ENCODE measurements at regions not wholly inside any gene's neighbourhood (a gene's known extent, or its start where the extent isn't known, plus 50 kb on each side); places are given as distances from the start of the nearest gene placed in this dataset.
"Not testable (repeated sequence)": the region's sequence is repeated elsewhere in the genome, so short reads cannot be mapped to it uniquely, and the experiment has no call there.

DNA sequence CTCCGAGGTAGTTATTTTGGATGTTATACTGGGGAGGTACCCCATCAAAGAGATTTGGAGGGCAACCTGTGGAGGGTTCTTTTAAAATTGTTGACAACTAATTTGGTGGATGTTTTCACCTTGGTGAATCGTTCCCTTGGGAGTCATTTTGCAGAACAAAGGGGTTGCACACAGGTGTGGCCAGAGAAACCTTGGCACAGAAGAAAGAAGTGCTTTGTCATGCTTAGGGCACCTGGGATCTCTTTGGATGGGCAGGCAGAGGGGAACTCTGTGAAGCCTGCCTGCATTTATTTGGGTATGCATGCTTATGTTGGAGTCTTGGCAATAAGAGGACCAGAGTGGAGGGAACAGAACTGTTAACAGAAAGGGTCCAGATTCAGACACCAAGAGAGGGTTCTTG is 376.4 kb upstream of the AMELY start:
- peak overlapping the region; percentile 58 for H3K4me3 Mint-ChIP-seq
- H3K27me3 Mint-ChIP-seq (ENCODE audit: low read depth); H3K9me3 Mint-ChIP-seq: not testable (repeated sequence)
- H3K27ac Mint-ChIP-seq, result peak overlapping the region; percentile 85
- peaks cover 37% of the 10 kb centered on the region for H3K36me3 Mint-ChIP-seq (ENCODE audit: low read depth)
- H3K4me1 Mint-ChIP-seq (ENCODE audit: low read depth), result peaks cover 57% of the 10 kb centered on the region

DNA sequence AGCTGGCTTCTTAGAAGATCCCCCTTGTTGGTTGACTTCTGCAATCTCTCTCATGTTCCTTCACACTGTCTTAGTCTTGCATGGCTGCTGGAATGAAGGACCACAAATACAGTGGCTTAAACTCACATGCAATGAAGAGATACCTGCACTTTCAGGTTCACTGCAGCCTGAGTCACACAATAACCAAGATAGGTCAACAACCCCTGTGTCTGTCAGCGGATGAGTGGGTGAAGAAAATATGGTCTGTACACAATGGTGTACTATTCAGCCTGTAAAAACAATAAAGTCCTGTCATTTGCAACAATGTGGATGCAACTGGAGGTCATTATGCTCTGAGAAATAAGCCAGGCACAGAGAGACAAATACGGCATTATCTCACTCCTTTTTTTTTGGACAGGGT is 373.8 kb upstream of the AMELY start:
- Mint-ChIP-seq H3K27ac (peak overlapping the region; percentile 15), H3K36me3 (ENCODE audit: low read depth) (peaks cover 34% of the 10 kb centered on the region), H3K4me3 (no peak overlapping the region), H3K27me3 (ENCODE audit: low read depth) (no peaks in the 10 kb centered on the region), H3K9me3 (no peaks in the 10 kb centered on the region), H3K4me1 (ENCODE audit: low read depth) (peaks cover 49% of the 10 kb centered on the region)

- H3K4me3 Mint-ChIP-seq, result peak overlapping the region; percentile 72
- no peaks in the 10 kb centered on the region for H3K9me3 Mint-ChIP-seq
- H3K27me3 Mint-ChIP-seq (ENCODE audit: low read depth), result no peaks in the 10 kb centered on the region
- H3K27ac Mint-ChIP-seq, result peak overlapping the region; percentile 84
- H3K36me3 Mint-ChIP-seq (ENCODE audit: low read depth), result peaks cover 40% of the 10 kb centered on the region
- peaks cover 51% of the 10 kb centered on the region for H3K4me1 Mint-ChIP-seq (ENCODE audit: low read depth)
Measured at GRCh38 chrY:7283001-7283400, 371.4 kb upstream of the AMELY start.

DNA sequence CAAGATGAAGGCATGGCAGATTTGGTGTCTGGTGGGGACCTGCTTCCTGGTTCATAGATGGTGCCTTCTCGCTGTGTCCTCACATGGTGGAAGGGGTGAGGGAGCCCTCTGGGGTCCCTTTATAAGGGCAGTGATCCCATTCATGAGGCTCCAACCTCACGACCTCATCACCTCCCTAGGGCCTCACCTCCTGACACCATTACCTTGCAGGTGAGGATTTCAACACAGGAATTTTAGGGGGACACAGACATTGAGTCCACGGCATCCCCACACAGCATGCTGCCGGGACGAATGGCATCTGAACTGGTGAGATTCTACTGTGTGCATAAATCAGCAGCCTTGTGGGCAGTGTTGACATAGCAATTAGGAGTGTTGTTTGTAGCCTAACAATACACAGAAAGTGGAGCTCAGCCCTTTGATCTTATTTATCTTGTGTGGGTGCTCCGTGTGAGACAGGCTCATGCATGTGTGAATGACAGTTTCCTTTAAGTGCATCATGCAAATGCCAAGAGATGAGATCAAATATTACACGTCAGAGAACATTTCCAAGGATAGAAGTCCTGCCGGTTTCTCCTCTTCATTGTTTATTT is 368.7 kb upstream of the AMELY start:
- peaks cover 38% of the 10 kb centered on the region for H3K36me3 Mint-ChIP-seq (ENCODE audit: low read depth)

GRCh38 chrY:7275751-7276150 is 364.2 kb upstream of the AMELY start:
- Mint-ChIP-seq H3K27ac (peak overlapping the region; percentile 94), H3K4me1 (ENCODE audit: low read depth) (peaks cover 27% of the 10 kb centered on the region), H3K4me3 (peak overlapping the region; percentile 99), H3K9me3 (no peaks in the 10 kb centered on the region), H3K27me3 (ENCODE audit: low read depth) (no peaks in the 10 kb centered on the region), H3K36me3 (ENCODE audit: low read depth) (peaks cover 30% of the 10 kb centered on the region)

More for the DNA sequence above, 368.7 kb upstream of the AMELY start:
- Mint-ChIP-seq H3K4me1 (ENCODE audit: low read depth) (peaks cover 40% of the 10 kb centered on the region), H3K4me3 (peak overlapping the region; percentile 82), H3K27ac (peak overlapping the region; percentile 90)
- H3K9me3 Mint-ChIP-seq; H3K27me3 Mint-ChIP-seq (ENCODE audit: low read depth): not testable (repeated sequence)

DNA sequence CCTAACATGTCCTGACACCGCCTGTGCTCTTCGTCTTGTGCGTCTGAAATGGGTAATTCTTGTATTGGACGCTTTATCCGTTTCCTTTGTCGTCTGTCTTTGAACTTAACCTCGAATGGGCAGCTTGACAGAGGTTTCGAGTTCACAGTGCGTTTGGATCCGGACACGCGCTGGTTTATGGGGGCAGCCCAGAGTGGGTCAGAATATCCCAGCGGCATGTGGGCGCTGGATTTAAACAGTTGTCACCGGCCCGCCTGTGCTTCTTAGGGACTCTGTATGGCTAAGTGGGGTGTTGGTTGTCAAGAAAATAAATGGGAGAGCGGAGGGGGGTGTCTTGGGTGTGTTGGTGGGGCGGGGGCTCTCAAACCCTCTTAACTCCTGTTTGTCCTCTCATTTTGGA is 363.5 kb upstream of the AMELY start:
- H3K27me3 Mint-ChIP-seq (ENCODE audit: low read depth), result no peaks in the 10 kb centered on the region
- peaks cover 24% of the 10 kb centered on the region for H3K4me1 Mint-ChIP-seq (ENCODE audit: low read depth)
- peak overlapping the region; percentile 94 for H3K27ac Mint-ChIP-seq
- peaks cover 30% of the 10 kb centered on the region for H3K36me3 Mint-ChIP-seq (ENCODE audit: low read depth)
- no peaks in the 10 kb centered on the region for H3K9me3 Mint-ChIP-seq
- H3K4me3 Mint-ChIP-seq, result peak overlapping the region; percentile 99

DNA sequence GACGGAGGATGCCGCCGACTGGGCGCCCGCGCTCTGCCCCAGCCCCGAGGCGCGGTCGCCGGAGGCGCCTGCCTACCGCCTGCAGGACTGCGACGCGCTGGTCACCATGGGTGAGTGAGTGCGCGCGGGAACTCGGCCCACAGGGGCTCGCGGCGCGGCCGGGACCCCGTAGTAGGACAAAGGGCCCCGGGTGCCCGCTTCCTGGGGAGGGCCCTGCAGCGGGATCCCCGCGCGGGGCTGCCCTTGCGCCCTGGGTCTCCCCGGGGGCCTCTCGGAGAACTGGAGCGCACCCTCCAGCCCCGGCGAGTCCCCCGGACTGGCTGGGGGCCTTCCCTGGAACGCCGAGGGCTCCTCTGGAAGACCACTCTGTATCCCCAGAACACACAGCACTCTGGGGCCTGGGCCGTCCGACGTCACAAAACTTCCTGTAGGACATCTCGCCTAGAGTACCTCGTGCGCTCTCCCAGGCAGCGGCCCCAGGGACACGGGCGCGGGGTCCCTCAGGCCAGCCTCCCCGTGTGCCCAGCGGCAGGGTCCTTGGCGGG is 362.9 kb upstream of the AMELY start:
- H3K4me3 Mint-ChIP-seq, result peak overlapping the region; percentile 99
- peaks cover 19% of the 10 kb centered on the region for H3K4me1 Mint-ChIP-seq (ENCODE audit: low read depth)
- no peaks in the 10 kb centered on the region for H3K9me3 Mint-ChIP-seq
- peaks cover 26% of the 10 kb centered on the region for H3K36me3 Mint-ChIP-seq (ENCODE audit: low read depth)
- no peaks in the 10 kb centered on the region for H3K27me3 Mint-ChIP-seq (ENCODE audit: low read depth)
- H3K27ac Mint-ChIP-seq, result peak overlapping the region; percentile 94

- peaks cover 11% of the 10 kb centered on the region for H3K4me1 Mint-ChIP-seq (ENCODE audit: low read depth)
- H3K36me3 Mint-ChIP-seq (ENCODE audit: low read depth), result peaks cover 20% of the 10 kb centered on the region
- peak overlapping the region; percentile 95 for H3K27ac Mint-ChIP-seq
- H3K27me3 Mint-ChIP-seq (ENCODE audit: low read depth), result no peaks in the 10 kb centered on the region
- H3K4me3 Mint-ChIP-seq, result peak overlapping the region; percentile 95
- H3K9me3 Mint-ChIP-seq, result no peaks in the 10 kb centered on the region
Measured at GRCh38 chrY:7273587-7274203, 362.1 kb upstream of the AMELY start.

DNA sequence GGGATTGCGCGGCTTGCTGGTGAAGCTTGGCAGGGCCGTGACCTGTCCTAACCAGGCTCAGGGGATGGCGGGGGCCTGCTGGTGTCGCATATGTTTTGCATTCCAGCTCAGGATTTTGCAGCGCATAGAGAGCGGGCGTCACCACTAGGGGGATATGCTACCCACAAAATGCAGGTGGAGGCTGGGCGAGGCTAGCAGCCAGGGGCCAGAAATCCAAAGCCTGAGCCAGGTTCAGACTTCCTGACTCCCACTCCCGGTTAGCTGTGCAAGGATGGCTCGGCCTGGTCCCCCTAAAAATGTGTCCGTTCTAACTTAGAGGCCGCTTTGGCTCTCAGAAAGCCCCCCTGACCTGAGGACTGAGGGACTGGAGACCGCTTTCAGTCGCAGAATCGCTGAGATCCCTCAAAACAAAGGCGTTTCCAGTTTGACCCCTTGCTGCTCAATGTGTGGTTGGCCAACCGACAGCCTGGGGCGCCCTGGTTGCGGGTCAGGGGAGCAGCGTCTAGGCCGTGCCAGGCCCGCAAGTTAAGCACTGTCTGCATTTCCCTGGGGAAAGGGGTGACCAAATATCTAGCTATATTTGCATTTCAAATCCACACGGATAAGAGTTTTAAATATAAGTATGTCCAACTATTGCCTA is 361.1 kb upstream of the AMELY start:
- H3K27ac Mint-ChIP-seq, result peak overlapping the region; percentile 95
- H3K36me3 Mint-ChIP-seq (ENCODE audit: low read depth), result peaks cover 19% of the 10 kb centered on the region
- H3K4me3 Mint-ChIP-seq, result peak overlapping the region; percentile 95
- H3K9me3 Mint-ChIP-seq, result no peaks in the 10 kb centered on the region
- H3K27me3 Mint-ChIP-seq (ENCODE audit: low read depth), result no peaks in the 10 kb centered on the region
- peaks cover 13% of the 10 kb centered on the region for H3K4me1 Mint-ChIP-seq (ENCODE audit: low read depth)

- Mint-ChIP-seq H3K27me3 (ENCODE audit: low read depth) (peaks cover 3% of the 10 kb centered on the region), H3K4me3 (no peak overlapping the region), H3K9me3 (no peaks in the 10 kb centered on the region), H3K36me3 (ENCODE audit: low read depth) (no peaks in the 10 kb centered on the region), H3K4me1 (ENCODE audit: low read depth) (peaks cover 9% of the 10 kb centered on the region), H3K27ac (no peak overlapping the region)
Measured at GRCh38 chrY:7263773-7264172, 352.2 kb upstream of the AMELY start.

- no peak overlapping the region for H3K27ac Mint-ChIP-seq
- H3K4me1 Mint-ChIP-seq (ENCODE audit: low read depth), result peaks cover 5% of the 10 kb centered on the region
- H3K36me3 Mint-ChIP-seq (ENCODE audit: low read depth), result peaks cover 2% of the 10 kb centered on the region
- no peak overlapping the region for H3K4me3 Mint-ChIP-seq
- H3K27me3 Mint-ChIP-seq (ENCODE audit: low read depth), result peaks cover 3% of the 10 kb centered on the region
- peaks cover 6% of the 10 kb centered on the region for H3K9me3 Mint-ChIP-seq
Measured at GRCh38 chrY:7262531-7262930, 351.0 kb upstream of the AMELY start.

DNA sequence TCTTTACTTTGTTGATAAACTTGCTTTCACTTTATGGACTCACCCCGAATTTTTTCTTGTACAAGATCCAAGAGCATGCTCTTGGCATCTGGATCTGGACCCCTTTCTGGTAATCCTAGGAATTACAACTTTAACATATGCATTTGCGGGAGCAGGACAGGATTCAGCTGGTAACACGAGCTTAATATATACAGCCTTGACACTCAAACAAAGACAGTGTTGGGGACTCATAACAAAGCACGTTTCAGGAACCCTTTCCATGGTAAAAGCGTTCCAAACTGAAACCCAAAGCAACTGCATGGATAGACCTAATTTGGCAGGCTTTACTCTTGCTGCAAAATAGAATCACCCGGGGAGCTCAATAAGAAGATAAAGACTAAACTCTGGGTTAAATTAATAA is 349.7 kb upstream of the AMELY start:
- Mint-ChIP-seq H3K4me3 (no peak overlapping the region), H3K27ac (no peak overlapping the region), H3K27me3 (ENCODE audit: low read depth) (peaks cover 3% of the 10 kb centered on the region), H3K4me1 (ENCODE audit: low read depth) (peaks cover 8% of the 10 kb centered on the region), H3K36me3 (ENCODE audit: low read depth) (peaks cover 6% of the 10 kb centered on the region), H3K9me3 (peaks cover 12% of the 10 kb centered on the region)

DNA sequence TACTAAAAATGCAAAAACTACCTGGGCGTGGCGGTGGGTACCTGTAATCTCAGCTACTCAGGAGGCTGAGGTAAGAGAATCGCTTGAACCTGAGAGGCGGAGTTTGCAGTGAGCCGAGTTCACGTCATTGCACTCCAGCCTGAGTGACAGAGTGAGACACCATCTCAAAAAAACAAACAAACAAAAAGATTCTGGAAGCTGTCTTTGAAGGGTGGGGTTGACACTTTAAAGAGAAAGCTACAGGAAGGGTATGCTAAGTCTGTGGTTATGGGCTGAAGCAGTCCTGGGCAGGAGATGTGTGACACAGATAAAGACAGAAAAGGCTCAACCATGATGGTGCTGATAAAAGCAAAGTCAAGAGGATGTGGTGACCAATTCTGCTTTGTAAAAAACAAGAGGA is 328.5 kb upstream of the AMELY start:
- H3K27me3 Mint-ChIP-seq (ENCODE audit: low read depth), result peaks cover 5% of the 10 kb centered on the region
- peak overlapping the region; percentile 19 for H3K4me3 Mint-ChIP-seq
- H3K9me3 Mint-ChIP-seq, result peaks cover 24% of the 10 kb centered on the region
- H3K4me1 Mint-ChIP-seq (ENCODE audit: low read depth), result peaks cover 26% of the 10 kb centered on the region
- H3K27ac Mint-ChIP-seq, result peak overlapping the region; percentile 88
- H3K36me3 Mint-ChIP-seq (ENCODE audit: low read depth), result peaks cover 14% of the 10 kb centered on the region

DNA sequence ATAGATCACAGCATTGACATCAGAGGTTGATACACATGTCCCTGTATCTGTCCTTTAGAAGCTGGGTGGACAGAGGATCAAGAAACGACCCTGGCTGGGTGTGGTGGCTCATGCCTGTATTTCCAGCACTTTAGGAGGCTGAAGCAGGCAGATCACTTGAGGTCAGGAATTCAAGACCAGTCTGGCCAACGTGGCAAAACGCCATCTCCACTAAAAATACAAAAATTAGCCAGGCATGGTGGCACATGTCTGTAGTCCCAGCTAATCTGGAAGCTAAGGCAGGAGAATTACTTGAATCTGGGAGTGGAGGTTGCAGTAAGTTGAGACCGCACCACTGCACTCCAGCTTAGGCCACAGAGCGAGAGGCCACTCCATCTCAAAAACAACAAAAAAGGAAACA is 300.4 kb upstream of the AMELY start:
- no peak overlapping the region for H3K4me3 Mint-ChIP-seq
- no peaks in the 10 kb centered on the region for H3K4me1 Mint-ChIP-seq (ENCODE audit: low read depth)
- H3K9me3 Mint-ChIP-seq, result no peaks in the 10 kb centered on the region
- no peak overlapping the region for H3K27ac Mint-ChIP-seq
- no peaks in the 10 kb centered on the region for H3K27me3 Mint-ChIP-seq (ENCODE audit: low read depth)
- H3K36me3 Mint-ChIP-seq (ENCODE audit: low read depth), result no peaks in the 10 kb centered on the region

GRCh38 chrY:7204456-7204855 is 292.9 kb upstream of the AMELY start:
- H3K36me3 Mint-ChIP-seq (ENCODE audit: low read depth), result no peaks in the 10 kb centered on the region
- no peak overlapping the region for H3K27ac Mint-ChIP-seq
- no peaks in the 10 kb centered on the region for H3K27me3 Mint-ChIP-seq (ENCODE audit: low read depth)
- no peaks in the 10 kb centered on the region for H3K9me3 Mint-ChIP-seq
- H3K4me1 Mint-ChIP-seq (ENCODE audit: low read depth), result peaks cover 6% of the 10 kb centered on the region
- no peak overlapping the region for H3K4me3 Mint-ChIP-seq

Data from T-helper 1 cell treated with Interleukin-12 subunit alpha and Interleukin-12 subunit beta and Interleukin-4 antibody, amounts not matched to agents 30 μg/mL and 1 μg/mL, for 36 hours (primary cell).